ENCODE measurements at regions not wholly inside any gene's neighbourhood (a gene's known extent, or its start where the extent isn't known, plus 50 kb on each side); places are given as distances from the start of the nearest gene placed in this dataset.

- no peak for TF ChIP-seq CTCF (IDR thresholded peaks at IDR 0.05; ENCODE audit: borderline replicate concordance, insufficient read depth, low read depth, low read length)
- no peak overlapping the region for H3K4me3 ChIP-seq (ENCODE audit: low read depth, low read length)
Observed at GRCh38 chr13:26921918-26922317, 161.3 kb upstream of the GPR12 start.

- no peak overlapping the region for H3K4me3 ChIP-seq (ENCODE audit: low read depth, low read length)
- no peak for TF ChIP-seq CTCF (IDR thresholded peaks at IDR 0.05; ENCODE audit: borderline replicate concordance, insufficient read depth, low read depth, low read length)
Observed at GRCh38 chr13:26920614-26921355, 160.2 kb upstream of the GPR12 start.

GRCh38 chr13:26919732-26920131 is 159.1 kb upstream of the GPR12 start:
- H3K4me3 ChIP-seq (ENCODE audit: low read depth, low read length), result no peak overlapping the region
- no peak for TF ChIP-seq CTCF (IDR thresholded peaks at IDR 0.05; ENCODE audit: borderline replicate concordance, insufficient read depth, low read depth, low read length)

- TF ChIP-seq CTCF (IDR thresholded peaks at IDR 0.05; ENCODE audit: borderline replicate concordance, insufficient read depth, low read depth, low read length), result no peak
- H3K4me3 ChIP-seq (ENCODE audit: low read depth, low read length), result no peak overlapping the region
Observed at GRCh38 chr13:26919311-26919710, 158.7 kb upstream of the GPR12 start.

GRCh38 chr13:26914624-26915023 is 154.0 kb upstream of the GPR12 start:
- no peak for TF ChIP-seq CTCF (IDR thresholded peaks at IDR 0.05; ENCODE audit: borderline replicate concordance, insufficient read depth, low read depth, low read length)
- H3K4me3 ChIP-seq (ENCODE audit: low read depth, low read length), result no peak overlapping the region

- H3K4me3 ChIP-seq (ENCODE audit: low read depth, low read length), result no peak overlapping the region
- no peak for TF ChIP-seq CTCF (IDR thresholded peaks at IDR 0.05; ENCODE audit: borderline replicate concordance, insufficient read depth, low read depth, low read length)
Observed at GRCh38 chr13:26914148-26914547, 153.6 kb upstream of the GPR12 start.

GRCh38 chr13:26910754-26911465 is 150.3 kb upstream of the GPR12 start:
- no peak overlapping the region for H3K4me3 ChIP-seq (ENCODE audit: low read depth, low read length)
- no peak for TF ChIP-seq CTCF (IDR thresholded peaks at IDR 0.05; ENCODE audit: borderline replicate concordance, insufficient read depth, low read depth, low read length)
